WI38 (cell line): ENCODE measurements at regions not wholly inside any gene's neighbourhood (a gene's known extent, or its start where the extent isn't known, plus 50 kb on each side); places are given as distances from the start of the nearest gene placed in this dataset.

Source experiments
- H3K4me3 ChIP-seq: 2 replicates; pipeline ENCODE4 v1.5.1; 2011; ENCODE audit warnings: low read depth, mild to moderate bottlenecking, control low read depth, low read length
- TF ChIP-seq, protein P1 (sequence below): IDR thresholded peaks from 2 replicates; pipeline ENCODE4 v1.5.1; 2012; ENCODE audit warnings: low read depth, mild to moderate bottlenecking, control low read depth, low read length

DNA sequence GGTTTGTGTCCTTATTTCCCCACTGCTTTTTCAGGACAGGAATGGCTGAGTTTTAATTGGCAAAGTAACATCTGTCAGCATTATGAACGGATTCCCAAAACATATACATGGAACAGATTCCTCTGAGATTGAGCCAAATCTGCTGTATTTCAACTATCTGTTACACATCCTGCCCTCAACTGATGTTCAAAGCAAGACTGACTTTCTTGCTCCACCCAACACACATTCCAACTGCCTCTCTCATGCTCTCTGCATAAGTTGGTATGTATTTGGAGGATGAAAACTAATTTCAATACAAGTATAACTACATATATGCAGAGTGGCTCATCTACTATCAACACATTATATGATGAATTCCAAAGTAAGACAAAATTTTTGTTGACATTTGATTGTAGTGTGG, 342.2 kb downstream of the GATA3 start:
- H3K4me3 ChIP-seq = no peak overlapping the region
- TF ChIP-seq, protein P1, sequence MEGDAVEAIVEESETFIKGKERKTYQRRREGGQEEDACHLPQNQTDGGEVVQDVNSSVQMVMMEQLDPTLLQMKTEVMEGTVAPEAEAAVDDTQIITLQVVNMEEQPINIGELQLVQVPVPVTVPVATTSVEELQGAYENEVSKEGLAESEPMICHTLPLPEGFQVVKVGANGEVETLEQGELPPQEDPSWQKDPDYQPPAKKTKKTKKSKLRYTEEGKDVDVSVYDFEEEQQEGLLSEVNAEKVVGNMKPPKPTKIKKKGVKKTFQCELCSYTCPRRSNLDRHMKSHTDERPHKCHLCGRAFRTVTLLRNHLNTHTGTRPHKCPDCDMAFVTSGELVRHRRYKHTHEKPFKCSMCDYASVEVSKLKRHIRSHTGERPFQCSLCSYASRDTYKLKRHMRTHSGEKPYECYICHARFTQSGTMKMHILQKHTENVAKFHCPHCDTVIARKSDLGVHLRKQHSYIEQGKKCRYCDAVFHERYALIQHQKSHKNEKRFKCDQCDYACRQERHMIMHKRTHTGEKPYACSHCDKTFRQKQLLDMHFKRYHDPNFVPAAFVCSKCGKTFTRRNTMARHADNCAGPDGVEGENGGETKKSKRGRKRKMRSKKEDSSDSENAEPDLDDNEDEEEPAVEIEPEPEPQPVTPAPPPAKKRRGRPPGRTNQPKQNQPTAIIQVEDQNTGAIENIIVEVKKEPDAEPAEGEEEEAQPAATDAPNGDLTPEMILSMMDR = no peak

GRCh38 chr10:8398771-8399170, 344.3 kb downstream of the GATA3 start:
- TF ChIP-seq, protein P1 = no peak
- no peak overlapping the region for H3K4me3 ChIP-seq

DNA sequence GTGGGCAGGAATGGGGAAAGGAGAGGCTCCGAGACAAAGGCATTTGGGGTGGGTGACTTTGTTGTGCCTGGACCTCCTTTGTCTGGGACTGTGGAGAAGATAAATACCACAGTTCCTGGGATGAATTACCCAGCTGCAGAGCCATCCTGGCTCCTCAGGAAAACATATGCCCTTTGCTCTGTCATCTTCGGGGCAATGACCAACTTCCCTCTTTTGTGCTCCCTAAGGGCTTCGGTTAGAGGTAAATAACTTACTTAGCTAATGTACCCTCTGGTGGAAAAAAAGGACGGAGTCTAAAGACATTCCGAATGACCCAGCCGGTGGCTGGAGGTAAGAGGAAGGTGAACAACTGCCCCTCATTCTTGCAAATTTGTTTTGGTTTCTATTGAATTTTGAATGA, 345.7 kb downstream of the GATA3 start:
- H3K4me3 ChIP-seq = no peak overlapping the region
- TF ChIP-seq, protein P1 = no peak

GRCh38 chr10:8400892-8401291, 346.4 kb downstream of the GATA3 start:
- TF ChIP-seq, protein P1 = no peak
- H3K4me3 ChIP-seq = no peak overlapping the region

DNA sequence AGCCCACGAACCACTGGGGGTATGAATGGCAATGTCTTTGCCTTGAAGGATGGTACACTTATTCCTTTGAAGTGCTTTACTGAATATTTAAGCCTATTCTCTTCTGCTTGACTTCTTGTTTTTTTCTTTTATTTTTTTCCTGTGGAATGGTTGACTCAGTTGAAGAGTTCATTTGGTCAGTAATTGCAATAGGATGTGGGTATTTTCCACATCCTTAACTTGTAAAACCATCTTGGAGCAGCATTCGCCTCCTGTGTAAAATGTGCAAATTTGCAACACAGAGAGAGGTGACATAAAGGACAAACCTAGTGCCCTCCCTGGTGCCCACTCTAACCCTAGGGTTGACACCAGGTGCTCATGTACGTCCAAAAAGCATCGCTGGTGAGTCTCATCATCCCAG, 347.0 kb downstream of the GATA3 start:
- no peak overlapping the region for H3K4me3 ChIP-seq
- TF ChIP-seq, protein P1 = no peak

DNA sequence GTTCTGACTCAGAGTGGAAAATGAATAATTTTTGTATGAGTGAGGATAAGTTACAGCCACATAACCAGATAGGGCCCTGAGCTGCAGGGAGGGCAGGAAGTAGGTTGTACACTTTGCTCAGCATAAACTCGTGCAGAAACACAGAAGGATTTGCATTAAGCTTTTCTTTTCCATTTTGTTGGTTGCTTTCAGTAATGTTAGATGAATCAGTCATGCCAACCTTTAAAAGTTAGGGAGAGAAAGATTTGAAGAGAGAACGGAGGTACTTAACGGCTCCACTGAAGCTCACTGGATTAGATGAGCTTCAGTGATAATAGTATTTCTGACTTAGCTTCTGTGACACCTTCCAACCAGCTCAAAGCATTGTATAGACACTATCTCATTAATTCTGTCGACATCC, 348.1 kb downstream of the GATA3 start:
- TF ChIP-seq, protein P1 = no peak
- no peak overlapping the region for H3K4me3 ChIP-seq

GRCh38 chr10:8403711-8404371, 349.4 kb downstream of the GATA3 start:
- TF ChIP-seq, protein P1 = no peak
- H3K4me3 ChIP-seq = no peak overlapping the region
